ENCODE measurements at regions not wholly inside any gene's neighbourhood (a gene's known extent, or its start where the extent isn't known, plus 50 kb on each side); places are given as distances from the start of the nearest gene placed in this dataset.

GRCh38 chr1:104919188-104919587 is 1169.5 kb downstream of the AMY1C start:
- no peaks in the 10 kb centered on the region for H3K4me1 ChIP-seq (ENCODE audit: control insufficient read depth, insufficient read depth, low read length)
- no peak overlapping the region for H3K9ac ChIP-seq (ENCODE audit: low read length in 2 of 2)
- no peaks in the 10 kb centered on the region for H3K9me3 ChIP-seq (ENCODE audit: control insufficient read depth in 2 of 2, low read length in 2 of 2)
- no peaks in the 10 kb centered on the region for H3K27me3 ChIP-seq (ENCODE audit: control insufficient read depth in 1 of 2, insufficient read depth in 2 of 2, low read length in 2 of 2)
- H3K27ac ChIP-seq (ENCODE audit: low read length) = no peak overlapping the region
- no peak overlapping the region for H3K4me3 ChIP-seq (ENCODE audit: low read length in 2 of 2)
- H3K36me3 ChIP-seq (ENCODE audit: control insufficient read depth in 2 of 2, insufficient read depth in 2 of 2, low read length in 2 of 2) = no peaks in the 10 kb centered on the region

DNA sequence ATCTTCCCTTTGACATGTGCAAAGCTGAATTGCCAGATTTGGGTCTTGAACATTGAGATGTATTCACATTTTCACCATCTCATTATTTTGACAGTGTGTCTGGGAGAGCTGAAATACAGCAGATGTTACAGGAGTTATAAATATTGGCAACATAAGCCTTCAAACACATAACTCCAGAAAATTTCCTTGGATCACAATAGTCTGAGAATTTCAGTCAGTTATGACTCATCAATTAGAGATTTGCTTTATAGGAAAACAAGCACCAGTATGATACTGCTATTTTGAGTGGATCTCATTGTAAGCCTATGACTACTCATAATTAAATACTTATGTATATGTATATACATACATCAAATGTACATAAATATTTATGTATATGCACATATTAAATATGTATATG is 1171.8 kb downstream of the AMY1C start:
- Histone ChIP-seq H3K27me3 (ENCODE audit: control insufficient read depth in 1 of 2, insufficient read depth in 2 of 2, low read length in 2 of 2) (no peaks in the 10 kb centered on the region), H3K9ac (ENCODE audit: low read length in 2 of 2) (no peak overlapping the region), H3K36me3 (ENCODE audit: control insufficient read depth in 2 of 2, insufficient read depth in 2 of 2, low read length in 2 of 2) (no peaks in the 10 kb centered on the region), H3K9me3 (ENCODE audit: control insufficient read depth in 2 of 2, low read length in 2 of 2) (no peaks in the 10 kb centered on the region), H3K4me3 (ENCODE audit: low read length in 2 of 2) (no peak overlapping the region), H3K27ac (ENCODE audit: low read length) (no peak overlapping the region), H3K4me1 (ENCODE audit: control insufficient read depth, insufficient read depth, low read length) (no peaks in the 10 kb centered on the region)

GRCh38 chr1:104923075-104923474 is 1173.4 kb downstream of the AMY1C start:
- Histone ChIP-seq H3K4me1 (ENCODE audit: control insufficient read depth, insufficient read depth, low read length) (no peaks in the 10 kb centered on the region), H3K4me3 (ENCODE audit: low read length in 2 of 2) (no peak overlapping the region), H3K9ac (ENCODE audit: low read length in 2 of 2) (no peak overlapping the region), H3K27me3 (ENCODE audit: control insufficient read depth in 1 of 2, insufficient read depth in 2 of 2, low read length in 2 of 2) (no peaks in the 10 kb centered on the region), H3K27ac (ENCODE audit: low read length) (no peak overlapping the region), H3K36me3 (ENCODE audit: control insufficient read depth in 2 of 2, insufficient read depth in 2 of 2, low read length in 2 of 2) (no peaks in the 10 kb centered on the region), H3K9me3 (ENCODE audit: control insufficient read depth in 2 of 2, low read length in 2 of 2) (no peaks in the 10 kb centered on the region)

DNA sequence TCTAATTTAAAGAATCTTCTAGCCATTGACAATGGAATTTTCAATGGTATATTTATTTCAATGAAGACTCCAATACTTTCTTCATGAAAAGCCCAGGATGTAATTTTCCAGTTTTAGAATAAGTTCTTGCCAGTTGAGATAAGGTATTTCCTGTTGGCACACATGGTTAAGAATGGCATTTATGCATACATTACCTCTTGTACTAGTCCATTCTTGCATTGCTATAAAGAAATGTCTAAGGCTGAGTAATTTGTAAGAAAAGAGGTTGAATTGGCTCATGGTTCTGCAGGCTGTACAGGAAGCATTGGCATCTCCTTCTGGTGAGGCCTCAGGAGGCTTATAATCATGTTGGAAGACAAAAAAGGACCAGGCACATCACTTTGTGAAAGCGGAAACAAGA is 1179.6 kb downstream of the AMY1C start:
- no peak overlapping the region for H3K4me3 ChIP-seq (ENCODE audit: low read length in 2 of 2)
- no peaks in the 10 kb centered on the region for H3K36me3 ChIP-seq (ENCODE audit: control insufficient read depth in 2 of 2, insufficient read depth in 2 of 2, low read length in 2 of 2)
- H3K9me3 ChIP-seq (ENCODE audit: control insufficient read depth in 2 of 2, low read length in 2 of 2) = no peaks in the 10 kb centered on the region

GRCh38 chr1:104932030-104932915 is 1182.6 kb downstream of the AMY1C start:
- H3K9me3 ChIP-seq (ENCODE audit: control insufficient read depth in 2 of 2, low read length in 2 of 2) = no peaks in the 10 kb centered on the region
- no peak overlapping the region for H3K4me3 ChIP-seq (ENCODE audit: low read length in 2 of 2)
- H3K9ac ChIP-seq (ENCODE audit: low read length in 2 of 2) = no peak overlapping the region
- no peaks in the 10 kb centered on the region for H3K27me3 ChIP-seq (ENCODE audit: control insufficient read depth in 1 of 2, insufficient read depth in 2 of 2, low read length in 2 of 2)
- H3K27ac ChIP-seq (ENCODE audit: low read length) = no peak overlapping the region
- no peaks in the 10 kb centered on the region for H3K4me1 ChIP-seq (ENCODE audit: control insufficient read depth, insufficient read depth, low read length)
- no peaks in the 10 kb centered on the region for H3K36me3 ChIP-seq (ENCODE audit: control insufficient read depth in 2 of 2, insufficient read depth in 2 of 2, low read length in 2 of 2)

More for the DNA sequence above, 1179.6 kb downstream of the AMY1C start:
- Histone ChIP-seq H3K27ac (ENCODE audit: low read length) (no peak overlapping the region), H3K9ac (ENCODE audit: low read length in 2 of 2) (no peak overlapping the region), H3K4me1 (ENCODE audit: control insufficient read depth, insufficient read depth, low read length) (no peaks in the 10 kb centered on the region), H3K27me3 (ENCODE audit: control insufficient read depth in 1 of 2, insufficient read depth in 2 of 2, low read length in 2 of 2) (no peaks in the 10 kb centered on the region)

- Histone ChIP-seq H3K9me3 (ENCODE audit: control insufficient read depth in 2 of 2, low read length in 2 of 2) (no peaks in the 10 kb centered on the region), H3K4me3 (ENCODE audit: low read length in 2 of 2) (no peak overlapping the region), H3K27me3 (ENCODE audit: control insufficient read depth in 1 of 2, insufficient read depth in 2 of 2, low read length in 2 of 2) (no peaks in the 10 kb centered on the region), H3K36me3 (ENCODE audit: control insufficient read depth in 2 of 2, insufficient read depth in 2 of 2, low read length in 2 of 2) (no peaks in the 10 kb centered on the region), H3K27ac (ENCODE audit: low read length) (no peak overlapping the region), H3K4me1 (ENCODE audit: control insufficient read depth, insufficient read depth, low read length) (no peaks in the 10 kb centered on the region), H3K9ac (ENCODE audit: low read length in 2 of 2) (no peak overlapping the region)
Observed at GRCh38 chr1:104932949-104933679, 1183.4 kb downstream of the AMY1C start.

DNA sequence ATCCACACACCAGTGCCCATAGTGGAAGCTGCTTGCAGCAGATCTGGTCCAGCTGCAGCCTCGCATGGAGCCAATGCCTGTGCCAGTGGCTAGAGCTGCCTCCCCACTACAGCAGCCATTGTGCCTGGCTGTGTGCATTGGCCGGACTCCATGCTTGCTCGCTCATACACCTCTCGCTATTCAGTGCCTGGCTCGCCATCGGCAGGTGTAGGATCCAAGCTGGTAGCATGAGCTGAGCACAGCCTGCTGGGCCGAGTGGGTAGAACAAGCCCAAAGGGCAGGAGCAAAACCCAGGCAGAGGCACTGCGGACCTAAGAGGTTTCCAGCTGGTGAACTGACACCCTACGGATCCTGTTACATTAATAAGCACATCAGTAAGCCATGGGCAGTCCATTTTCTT is 1184.1 kb downstream of the AMY1C start:
- H3K36me3 ChIP-seq (ENCODE audit: control insufficient read depth in 2 of 2, insufficient read depth in 2 of 2, low read length in 2 of 2) = no peaks in the 10 kb centered on the region
- no peaks in the 10 kb centered on the region for H3K4me1 ChIP-seq (ENCODE audit: control insufficient read depth, insufficient read depth, low read length)
- H3K4me3 ChIP-seq (ENCODE audit: low read length in 2 of 2) = no peak overlapping the region
- H3K27me3 ChIP-seq (ENCODE audit: control insufficient read depth in 1 of 2, insufficient read depth in 2 of 2, low read length in 2 of 2) = no peaks in the 10 kb centered on the region
- no peak overlapping the region for H3K27ac ChIP-seq (ENCODE audit: low read length)
- H3K9me3 ChIP-seq (ENCODE audit: control insufficient read depth in 2 of 2, low read length in 2 of 2) = no peaks in the 10 kb centered on the region
- H3K9ac ChIP-seq (ENCODE audit: low read length in 2 of 2) = no peak overlapping the region

GRCh38 chr1:104945406-104945805 is 1195.7 kb downstream of the AMY1C start:
- H3K4me1 ChIP-seq (ENCODE audit: control insufficient read depth, insufficient read depth, low read length) = no peaks in the 10 kb centered on the region
- H3K27me3 ChIP-seq (ENCODE audit: control insufficient read depth in 1 of 2, insufficient read depth in 2 of 2, low read length in 2 of 2) = no peaks in the 10 kb centered on the region
- no peak overlapping the region for H3K4me3 ChIP-seq (ENCODE audit: low read length in 2 of 2)
- no peaks in the 10 kb centered on the region for H3K9me3 ChIP-seq (ENCODE audit: control insufficient read depth in 2 of 2, low read length in 2 of 2)
- H3K9ac ChIP-seq (ENCODE audit: low read length in 2 of 2) = no peak overlapping the region
- H3K27ac ChIP-seq (ENCODE audit: low read length) = no peak overlapping the region
- H3K36me3 ChIP-seq (ENCODE audit: control insufficient read depth in 2 of 2, insufficient read depth in 2 of 2, low read length in 2 of 2) = no peaks in the 10 kb centered on the region

DNA sequence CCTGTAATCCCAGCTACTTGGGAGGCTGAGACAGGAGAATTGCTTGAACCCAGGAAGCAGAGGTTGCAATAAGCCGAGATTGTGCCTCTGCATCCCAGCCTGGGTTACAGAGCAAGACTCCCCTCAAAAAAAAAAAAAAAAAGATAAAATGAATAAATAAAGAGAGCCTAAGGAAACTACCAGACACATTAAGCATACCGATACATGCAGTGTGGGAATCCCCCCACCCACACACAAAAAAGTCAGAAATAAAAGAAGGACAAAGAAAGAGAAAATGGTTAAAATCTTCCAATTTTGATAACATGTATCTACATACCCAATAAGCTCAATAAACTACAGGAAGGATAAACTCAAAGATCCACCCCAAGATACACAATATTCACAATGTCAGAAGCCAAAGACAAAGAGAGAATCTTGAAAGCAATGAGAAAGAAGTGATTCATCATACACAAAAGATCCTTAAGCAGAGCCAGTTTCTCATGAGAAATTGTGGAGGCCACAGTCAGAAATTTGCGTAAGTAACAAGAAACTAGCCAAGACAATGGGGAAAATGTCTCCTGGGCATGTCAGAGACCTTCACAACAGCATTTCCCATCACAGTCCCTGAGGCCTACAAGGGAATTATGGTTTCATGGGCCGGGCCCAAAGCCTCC is 1197.0 kb downstream of the AMY1C start:
- no peak overlapping the region for H3K4me3 ChIP-seq (ENCODE audit: low read length in 2 of 2)
- no peak overlapping the region for H3K27ac ChIP-seq (ENCODE audit: low read length)
- H3K4me1 ChIP-seq (ENCODE audit: control insufficient read depth, insufficient read depth, low read length) = no peaks in the 10 kb centered on the region
- no peaks in the 10 kb centered on the region for H3K9me3 ChIP-seq (ENCODE audit: control insufficient read depth in 2 of 2, low read length in 2 of 2)
- no peak overlapping the region for H3K9ac ChIP-seq (ENCODE audit: low read length in 2 of 2)
- H3K27me3 ChIP-seq (ENCODE audit: control insufficient read depth in 1 of 2, insufficient read depth in 2 of 2, low read length in 2 of 2) = no peaks in the 10 kb centered on the region
- H3K36me3 ChIP-seq (ENCODE audit: control insufficient read depth in 2 of 2, insufficient read depth in 2 of 2, low read length in 2 of 2) = no peaks in the 10 kb centered on the region

GRCh38 chr1:104953555-104953954 is 1203.9 kb downstream of the AMY1C start:
- Histone ChIP-seq H3K4me1 (ENCODE audit: control insufficient read depth, insufficient read depth, low read length) (no peaks in the 10 kb centered on the region), H3K27ac (ENCODE audit: low read length) (no peak overlapping the region), H3K9ac (ENCODE audit: low read length in 2 of 2) (no peak overlapping the region), H3K4me3 (ENCODE audit: low read length in 2 of 2) (no peak overlapping the region), H3K36me3 (ENCODE audit: control insufficient read depth in 2 of 2, insufficient read depth in 2 of 2, low read length in 2 of 2) (no peaks in the 10 kb centered on the region), H3K27me3 (ENCODE audit: control insufficient read depth in 1 of 2, insufficient read depth in 2 of 2, low read length in 2 of 2) (no peaks in the 10 kb centered on the region), H3K9me3 (ENCODE audit: control insufficient read depth in 2 of 2, low read length in 2 of 2) (no peaks in the 10 kb centered on the region)

Data from stomach smooth muscle (tissue), 2 donors.